Sigmoid colon (tissue), 6 donors: ENCODE measurements at regions not wholly inside any gene's neighbourhood (a gene's known extent, or its start where the extent isn't known, plus 50 kb on each side); places are given as distances from the start of the nearest gene placed in this dataset.

Experiments used
- DNase-seq: peaks from one replicate; pipeline ENCODE4 v3.0.0-alpha.2; 2019
- H3K27ac ChIP-seq, 4 donors: fragments of 200-600 bp; sonication (generic); one replicate each; pipeline ENCODE4 v1.5.1; 2016 to 2019; ENCODE audit warnings: mild to moderate bottlenecking in 1 of 4
- H3K27me3 ChIP-seq, 3 donors: fragments of 200-600 bp; sonication (generic); one replicate each; pipeline ENCODE4 v1.5.1; 2019; ENCODE audit warnings: mild to moderate bottlenecking in 1 of 3
- H3K36me3 ChIP-seq, 4 donors: fragments of 200-600 bp; sonication (generic); one replicate each; pipeline ENCODE4 v1.5.1; 2016 to 2019
- H3K4me1 ChIP-seq, 4 donors: fragments of 200-600 bp; sonication (generic); one replicate each; pipeline ENCODE4 v1.5.1; 2017 to 2019
- H3K4me3 ChIP-seq, 4 donors: fragments of 200-600 bp; sonication (generic); one replicate each; pipeline ENCODE4 v1.5.1; 2017 to 2019; ENCODE audit warnings: mild to moderate bottlenecking in 2 of 4, moderate library complexity in 1 of 4
- H3K9me3 ChIP-seq, 4 donors: fragments of 200-600 bp in 3 of 4; sonication (generic) in 3 of 4; one replicate each; pipeline versions ENCODE4 v1.5.1 to v1.6.1; 2013 to 2019
- EP300 ChIP-seq, 4 donors: sonication (generic); formaldehyde crosslinking; IDR thresholded peaks; one replicate each; pipeline ENCODE4 v1.6.1; 2017; ENCODE audit warnings: antibody characterized with exemption in 4 of 4
- POLR2A ChIP-seq, 2 donors: fragments of 450-650 bp; IDR thresholded peaks; one replicate each; pipeline ENCODE4 v1.6.1; 2016; ENCODE audit warnings: antibody characterized with exemption in 2 of 2, mild to moderate bottlenecking in 2 of 2, moderate library complexity in 2 of 2
- POLR2AphosphoS5 ChIP-seq, 4 donors: sonication (generic); formaldehyde crosslinking; IDR thresholded peaks; one replicate each; pipeline ENCODE4 v1.6.1; 2017; ENCODE audit warnings: antibody characterized with exemption in 4 of 4
- WGBS, 2 donors: extraction: QIAGEN DNeasy Blood & Tissue Kit; methylation state at CpG; one replicate each; pipeline ENCODE4 v1.1.7; 2013; 5-methylcytosine and 5-hydroxymethylcytosine counted together
- intact Hi-C: fragments of 100-400 bp; cut with DNase I; formaldehyde crosslinking; loops from one replicate; pipeline ENCODE4 v1.15.1; 2023
- TF ChIP-seq, protein P1 (sequence below), 4 experiments: fragments of 450-650 bp in 3 of 4; fragments of 200-600 bp in 1 of 4; IDR thresholded peaks; one replicate each; pipeline ENCODE4 v1.5.1; 2016 to 2019; ENCODE audit warnings: antibody characterized with exemption in 4 of 4, mild to moderate bottlenecking in 3 of 4, moderate library complexity in 2 of 4
- donor health status: healthy with polysubstance abuse.
- donor health status: healthy.

GRCh38 chr2:237196409-237196808 is 110.7 kb downstream of the COPS8 start:
- H3K27me3 ChIP-seq, result no peaks in the 10 kb centered on the region
- H3K4me3 ChIP-seq, result no peak overlapping the region
- DNase-seq, result peak; percentile 7
- no peaks in the 10 kb centered on the region for H3K36me3 ChIP-seq
- WGBS, 2 donors, result 70 to 80% methylated on average over 1 of the region's 1 CpG
- peak overlapping the region; percentile 52 to 70 (median 60) for H3K27ac ChIP-seq
- intact Hi-C loops, result no loop called here
- H3K9me3 ChIP-seq, result no peaks in the 10 kb centered on the region
- TF ChIP-seq POLR2AphosphoS5 (IDR thresholded peaks at IDR 0.05) (no peak), POLR2A (IDR thresholded peaks at IDR 0.05) (no peak), EP300 (IDR thresholded peaks at IDR 0.05) (no peak)
- TF ChIP-seq, protein P1, sequence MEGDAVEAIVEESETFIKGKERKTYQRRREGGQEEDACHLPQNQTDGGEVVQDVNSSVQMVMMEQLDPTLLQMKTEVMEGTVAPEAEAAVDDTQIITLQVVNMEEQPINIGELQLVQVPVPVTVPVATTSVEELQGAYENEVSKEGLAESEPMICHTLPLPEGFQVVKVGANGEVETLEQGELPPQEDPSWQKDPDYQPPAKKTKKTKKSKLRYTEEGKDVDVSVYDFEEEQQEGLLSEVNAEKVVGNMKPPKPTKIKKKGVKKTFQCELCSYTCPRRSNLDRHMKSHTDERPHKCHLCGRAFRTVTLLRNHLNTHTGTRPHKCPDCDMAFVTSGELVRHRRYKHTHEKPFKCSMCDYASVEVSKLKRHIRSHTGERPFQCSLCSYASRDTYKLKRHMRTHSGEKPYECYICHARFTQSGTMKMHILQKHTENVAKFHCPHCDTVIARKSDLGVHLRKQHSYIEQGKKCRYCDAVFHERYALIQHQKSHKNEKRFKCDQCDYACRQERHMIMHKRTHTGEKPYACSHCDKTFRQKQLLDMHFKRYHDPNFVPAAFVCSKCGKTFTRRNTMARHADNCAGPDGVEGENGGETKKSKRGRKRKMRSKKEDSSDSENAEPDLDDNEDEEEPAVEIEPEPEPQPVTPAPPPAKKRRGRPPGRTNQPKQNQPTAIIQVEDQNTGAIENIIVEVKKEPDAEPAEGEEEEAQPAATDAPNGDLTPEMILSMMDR (IDR thresholded peaks at IDR 0.05), result no peak
- H3K4me1 ChIP-seq, result peaks cover 0 to 69% (median 52%) of the 10 kb centered on the region in 4 donors

- Histone ChIP-seq H3K9me3 (no peaks in the 10 kb centered on the region), H3K27ac (peak overlapping the region; percentile 52 to 70 (median 60)), H3K4me3 (no peak overlapping the region), H3K36me3 (no peaks in the 10 kb centered on the region), H3K4me1 (peaks cover 0 to 63% (median 52%) of the 10 kb centered on the region in 4 donors), H3K27me3 (no peaks in the 10 kb centered on the region)
- DNase-seq, result peak; percentile 63
- intact Hi-C loops, result no loop called here
- no peak for TF ChIP-seq POLR2A (IDR thresholded peaks at IDR 0.05)
- no peak for TF ChIP-seq POLR2AphosphoS5 (IDR thresholded peaks at IDR 0.05)
- no peak for TF ChIP-seq EP300 (IDR thresholded peaks at IDR 0.05)
- TF ChIP-seq, protein P1 (IDR thresholded peaks at IDR 0.05), result no peak
- 69 to 83% methylated on average over 6 of the region's 6 CpGs for WGBS, 2 donors
Measured at GRCh38 chr2:237196866-237197618, 111.4 kb downstream of the COPS8 start.

DNA sequence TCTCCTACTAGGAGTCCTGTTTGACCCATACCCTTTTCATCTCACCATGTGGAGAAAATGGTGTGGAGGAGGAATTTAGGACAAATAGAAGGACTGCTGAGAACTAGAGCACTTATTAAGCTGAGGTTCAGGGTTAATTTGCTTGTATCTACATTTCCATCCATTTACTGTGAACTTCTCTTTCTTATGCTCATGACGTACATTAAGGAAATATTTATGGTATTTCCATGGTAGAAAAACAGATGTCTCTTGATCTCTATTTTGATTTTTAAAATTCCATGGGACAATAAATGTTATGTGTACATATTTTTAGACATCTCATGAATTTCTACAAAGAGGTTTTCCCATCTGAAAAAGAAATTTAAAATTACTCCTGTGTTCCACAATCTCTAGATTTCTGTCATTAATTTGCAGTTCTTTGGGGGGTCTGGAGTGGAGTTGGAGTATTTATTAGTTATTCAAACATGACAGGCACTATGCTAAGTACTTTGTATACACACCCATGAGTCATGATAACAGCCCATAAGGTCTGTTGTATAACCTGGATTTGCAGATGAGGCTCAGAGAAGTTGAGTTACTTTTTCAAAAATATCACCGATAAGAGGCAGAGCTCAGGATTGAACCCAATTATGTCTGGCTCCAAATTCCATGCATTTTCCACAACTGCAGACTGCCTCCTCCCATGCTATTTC is 112.6 kb downstream of the COPS8 start:
- H3K4me3 ChIP-seq, result no peak overlapping the region
- H3K27ac ChIP-seq, result peak overlapping the region in 3 of 4 donors; percentile 52 to 70 (median 68)
- WGBS, 2 donors, result 71 to 74% methylated on average over 2 of the region's 2 CpGs
- no peak for DNase-seq
- H3K36me3 ChIP-seq, result no peaks in the 10 kb centered on the region
- peaks cover 0 to 60% (median 52%) of the 10 kb centered on the region in 4 donors for H3K4me1 ChIP-seq
- intact Hi-C loops, result no loop called here
- no peaks in the 10 kb centered on the region for H3K27me3 ChIP-seq
- TF ChIP-seq POLR2AphosphoS5 (IDR thresholded peaks at IDR 0.05), result no peak
- no peak for TF ChIP-seq EP300 (IDR thresholded peaks at IDR 0.05)
- TF ChIP-seq, protein P1 (IDR thresholded peaks at IDR 0.05), result no peak
- TF ChIP-seq POLR2A (IDR thresholded peaks at IDR 0.05), result no peak
- no peaks in the 10 kb centered on the region for H3K9me3 ChIP-seq

DNA sequence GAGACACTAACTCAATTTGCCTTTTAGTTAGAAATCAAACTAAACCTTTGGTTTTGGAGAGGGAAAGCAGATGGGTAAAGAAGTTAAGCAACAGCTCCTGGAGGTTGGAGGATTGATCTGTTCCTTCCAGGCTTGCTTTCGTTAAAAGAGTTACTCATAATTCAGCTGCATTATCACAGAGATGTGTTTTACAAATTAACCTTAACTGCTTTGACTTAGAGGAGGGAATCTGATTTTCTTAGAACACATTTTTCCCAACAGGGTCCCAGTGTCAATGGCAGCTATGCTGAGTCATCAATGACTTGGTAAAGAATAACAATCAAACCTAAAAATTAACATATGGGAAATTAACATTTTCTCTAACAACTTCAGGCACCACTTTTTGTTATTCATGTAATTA is 113.4 kb downstream of the COPS8 start:
- Histone ChIP-seq H3K36me3 (no peaks in the 10 kb centered on the region), H3K27me3 (no peaks in the 10 kb centered on the region), H3K4me3 (no peak overlapping the region), H3K27ac (peak overlapping the region in 3 of 4 donors; percentile 36 to 70 (median 68)), H3K9me3 (no peaks in the 10 kb centered on the region), H3K4me1 (peaks cover 0 to 58% (median 52%) of the 10 kb centered on the region in 4 donors)
- peak; percentile 8 for DNase-seq
- 67 to 73% methylated on average over 1 of the region's 1 CpG for WGBS, 2 donors
- intact Hi-C loops, result no loop called here
- no peak for TF ChIP-seq POLR2A (IDR thresholded peaks at IDR 0.05)
- TF ChIP-seq, protein P1 (IDR thresholded peaks at IDR 0.05), result no peak
- TF ChIP-seq EP300 (IDR thresholded peaks at IDR 0.05), result no peak
- TF ChIP-seq POLR2AphosphoS5 (IDR thresholded peaks at IDR 0.05), result no peak
